Sigmoid colon (tissue), 6 donors: ENCODE measurements at regions not wholly inside any gene's neighbourhood (a gene's known extent, or its start where the extent isn't known, plus 50 kb on each side); places are given as distances from the start of the nearest gene placed in this dataset.

Experiments
- DNase-seq: peaks from one replicate; pipeline ENCODE4 v3.0.0-alpha.2; 2019
- H3K27ac ChIP-seq, 4 donors: fragments of 200-600 bp; sonication (generic); one replicate each; pipeline ENCODE4 v1.5.1; 2016 to 2019; ENCODE audit warnings: mild to moderate bottlenecking in 1 of 4
- H3K27me3 ChIP-seq, 3 donors: fragments of 200-600 bp; sonication (generic); one replicate each; pipeline ENCODE4 v1.5.1; 2019; ENCODE audit warnings: mild to moderate bottlenecking in 1 of 3
- H3K36me3 ChIP-seq, 4 donors: fragments of 200-600 bp; sonication (generic); one replicate each; pipeline ENCODE4 v1.5.1; 2016 to 2019
- H3K4me1 ChIP-seq, 4 donors: fragments of 200-600 bp; sonication (generic); one replicate each; pipeline ENCODE4 v1.5.1; 2017 to 2019
- H3K4me3 ChIP-seq, 4 donors: fragments of 200-600 bp; sonication (generic); one replicate each; pipeline ENCODE4 v1.5.1; 2017 to 2019; ENCODE audit warnings: mild to moderate bottlenecking in 2 of 4, moderate library complexity in 1 of 4
- H3K9me3 ChIP-seq, 4 donors: fragments of 200-600 bp in 3 of 4; sonication (generic) in 3 of 4; one replicate each; pipeline versions ENCODE4 v1.5.1 to v1.6.1; 2013 to 2019
- EP300 ChIP-seq, 4 donors: sonication (generic); formaldehyde crosslinking; IDR thresholded peaks; one replicate each; pipeline ENCODE4 v1.6.1; 2017; ENCODE audit warnings: antibody characterized with exemption in 4 of 4
- POLR2A ChIP-seq, 2 donors: fragments of 450-650 bp; IDR thresholded peaks; one replicate each; pipeline ENCODE4 v1.6.1; 2016; ENCODE audit warnings: antibody characterized with exemption in 2 of 2, mild to moderate bottlenecking in 2 of 2, moderate library complexity in 2 of 2
- POLR2AphosphoS5 ChIP-seq, 4 donors: sonication (generic); formaldehyde crosslinking; IDR thresholded peaks; one replicate each; pipeline ENCODE4 v1.6.1; 2017; ENCODE audit warnings: antibody characterized with exemption in 4 of 4
- WGBS, 2 donors: extraction: QIAGEN DNeasy Blood & Tissue Kit; methylation state at CpG; one replicate each; pipeline ENCODE4 v1.1.7; 2013; 5-methylcytosine and 5-hydroxymethylcytosine counted together
- intact Hi-C: fragments of 100-400 bp; cut with DNase I; formaldehyde crosslinking; loops from one replicate; pipeline ENCODE4 v1.15.1; 2023
- TF ChIP-seq, protein P1 (sequence below), 4 experiments: fragments of 450-650 bp in 3 of 4; fragments of 200-600 bp in 1 of 4; IDR thresholded peaks; one replicate each; pipeline ENCODE4 v1.5.1; 2016 to 2019; ENCODE audit warnings: antibody characterized with exemption in 4 of 4, mild to moderate bottlenecking in 3 of 4, moderate library complexity in 2 of 4
- donor health status: healthy with polysubstance abuse.
- donor health status: healthy.

DNA sequence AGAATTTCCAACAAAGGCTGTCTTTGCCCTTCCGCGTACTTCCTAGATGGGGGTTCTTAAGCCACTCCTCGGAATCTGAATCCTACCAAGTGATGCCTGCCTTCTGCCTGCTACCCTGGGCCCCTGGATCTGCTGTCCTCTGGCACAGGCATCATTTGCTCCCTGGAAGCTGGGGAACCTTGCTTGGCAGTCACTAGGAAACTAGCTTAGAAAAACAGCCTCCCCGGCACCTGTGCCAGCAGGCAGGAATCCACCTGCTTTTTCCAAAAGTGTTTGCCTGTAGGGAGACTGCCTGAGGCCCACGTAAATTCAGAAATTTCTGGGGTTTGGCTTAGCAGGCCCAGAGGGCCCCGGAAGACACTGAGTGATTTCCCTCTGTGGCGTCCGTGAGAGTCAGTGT, 442.4 kb downstream of the TSHZ3 start:
- no peaks in the 10 kb centered on the region for H3K9me3 ChIP-seq
- H3K4me1 ChIP-seq = no peaks in the 10 kb centered on the region
- no peaks in the 10 kb centered on the region for H3K27me3 ChIP-seq
- intact Hi-C loops = no loop called here
- WGBS, 2 donors = 91 to 93% methylated on average over 8 of the region's 8 CpGs
- no peak for DNase-seq
- TF ChIP-seq, protein P1, sequence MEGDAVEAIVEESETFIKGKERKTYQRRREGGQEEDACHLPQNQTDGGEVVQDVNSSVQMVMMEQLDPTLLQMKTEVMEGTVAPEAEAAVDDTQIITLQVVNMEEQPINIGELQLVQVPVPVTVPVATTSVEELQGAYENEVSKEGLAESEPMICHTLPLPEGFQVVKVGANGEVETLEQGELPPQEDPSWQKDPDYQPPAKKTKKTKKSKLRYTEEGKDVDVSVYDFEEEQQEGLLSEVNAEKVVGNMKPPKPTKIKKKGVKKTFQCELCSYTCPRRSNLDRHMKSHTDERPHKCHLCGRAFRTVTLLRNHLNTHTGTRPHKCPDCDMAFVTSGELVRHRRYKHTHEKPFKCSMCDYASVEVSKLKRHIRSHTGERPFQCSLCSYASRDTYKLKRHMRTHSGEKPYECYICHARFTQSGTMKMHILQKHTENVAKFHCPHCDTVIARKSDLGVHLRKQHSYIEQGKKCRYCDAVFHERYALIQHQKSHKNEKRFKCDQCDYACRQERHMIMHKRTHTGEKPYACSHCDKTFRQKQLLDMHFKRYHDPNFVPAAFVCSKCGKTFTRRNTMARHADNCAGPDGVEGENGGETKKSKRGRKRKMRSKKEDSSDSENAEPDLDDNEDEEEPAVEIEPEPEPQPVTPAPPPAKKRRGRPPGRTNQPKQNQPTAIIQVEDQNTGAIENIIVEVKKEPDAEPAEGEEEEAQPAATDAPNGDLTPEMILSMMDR (IDR thresholded peaks at IDR 0.05) = no peak
- TF ChIP-seq POLR2A (IDR thresholded peaks at IDR 0.05) (no peak), POLR2AphosphoS5 (IDR thresholded peaks at IDR 0.05) (no peak), EP300 (IDR thresholded peaks at IDR 0.05) (no peak)
- no peak overlapping the region for H3K4me3 ChIP-seq
- H3K36me3 ChIP-seq = no peaks in the 10 kb centered on the region
- no peak overlapping the region for H3K27ac ChIP-seq

DNA sequence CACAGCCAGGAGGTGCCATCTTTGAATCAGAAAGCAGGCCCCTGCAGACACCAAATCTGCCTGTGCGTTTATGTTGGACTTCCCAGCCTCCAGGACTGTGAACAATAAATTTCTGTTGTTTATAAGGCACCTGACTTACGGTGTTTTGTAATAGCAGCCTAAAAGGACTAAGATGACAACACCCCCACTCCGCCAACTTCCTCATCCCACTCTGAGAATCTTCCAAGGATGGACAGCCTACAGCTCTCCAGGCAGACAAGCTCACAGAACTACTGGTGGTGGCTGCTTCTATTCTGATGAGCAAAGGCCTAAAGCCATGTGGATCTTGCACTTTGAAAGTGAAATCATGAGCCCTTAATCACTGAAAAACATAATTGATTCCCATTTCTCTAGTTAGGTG, 449.2 kb downstream of the TSHZ3 start:
- intact Hi-C loops = no loop called here
- no peak overlapping the region for H3K27ac ChIP-seq
- no peak overlapping the region for H3K4me3 ChIP-seq
- DNase-seq = no peak
- TF ChIP-seq EP300 (IDR thresholded peaks at IDR 0.05) (no peak), POLR2AphosphoS5 (IDR thresholded peaks at IDR 0.05) (no peak), POLR2A (IDR thresholded peaks at IDR 0.05) (no peak)
- TF ChIP-seq, protein P1 (IDR thresholded peaks at IDR 0.05) = no peak
- H3K9me3 ChIP-seq = no peaks in the 10 kb centered on the region
- H3K27me3 ChIP-seq = no peaks in the 10 kb centered on the region
- peaks cover 0 to 4% (median 0%) of the 10 kb centered on the region in 4 donors for H3K4me1 ChIP-seq
- WGBS, 2 donors = 91 to 92% methylated on average over 3 of the region's 3 CpGs
- H3K36me3 ChIP-seq = no peaks in the 10 kb centered on the region

DNA sequence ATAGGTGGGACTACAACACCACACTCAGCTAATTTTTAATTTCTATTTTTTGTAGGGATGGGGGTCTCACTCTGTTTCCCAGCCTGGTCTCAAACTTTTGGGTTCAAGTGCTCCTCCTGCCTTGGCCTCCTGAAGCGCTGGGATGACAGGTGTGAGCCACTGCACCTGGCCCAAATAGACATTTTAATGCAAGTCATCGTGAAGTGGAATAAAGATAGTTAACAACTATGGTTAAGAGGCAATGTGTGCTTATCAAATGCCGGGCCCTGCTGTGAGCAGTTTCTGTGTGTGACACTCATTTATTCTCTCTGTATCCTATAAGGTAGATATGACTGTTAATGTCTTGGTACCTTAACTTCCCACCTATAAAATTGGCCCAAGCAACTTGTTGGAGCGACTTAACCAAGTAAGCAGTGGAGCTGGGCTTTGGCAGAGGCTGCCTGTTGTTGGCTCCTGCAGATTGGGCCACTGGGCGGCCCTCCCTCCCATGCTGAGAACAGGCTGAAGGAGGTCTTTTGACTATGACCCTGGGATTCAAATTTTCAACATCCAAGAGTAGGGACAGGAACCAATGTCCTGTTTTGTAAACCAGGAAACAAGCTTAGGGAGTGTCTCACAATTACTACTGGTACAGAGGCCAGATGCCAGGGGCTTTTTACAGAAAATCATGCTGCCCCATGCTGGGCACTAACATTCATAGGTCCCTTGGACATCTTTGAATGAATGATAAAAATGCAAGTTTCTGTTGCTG, 450.7 kb downstream of the TSHZ3 start:
- no peak overlapping the region for H3K4me3 ChIP-seq
- no peak overlapping the region for H3K27ac ChIP-seq
- H3K27me3 ChIP-seq = no peaks in the 10 kb centered on the region
- TF ChIP-seq, protein P1 (IDR thresholded peaks at IDR 0.05) = no peak
- TF ChIP-seq POLR2AphosphoS5 (IDR thresholded peaks at IDR 0.05) (no peak), EP300 (IDR thresholded peaks at IDR 0.05) (no peak), POLR2A (IDR thresholded peaks at IDR 0.05) (no peak)
- DNase-seq = no peak
- intact Hi-C loops = no loop called here
- 75 to 87% methylated on average over 5 of the region's 5 CpGs for WGBS, 2 donors
- no peaks in the 10 kb centered on the region for H3K9me3 ChIP-seq
- no peaks in the 10 kb centered on the region for H3K36me3 ChIP-seq
- peaks cover 0 to 4% (median 0%) of the 10 kb centered on the region in 4 donors for H3K4me1 ChIP-seq

DNA sequence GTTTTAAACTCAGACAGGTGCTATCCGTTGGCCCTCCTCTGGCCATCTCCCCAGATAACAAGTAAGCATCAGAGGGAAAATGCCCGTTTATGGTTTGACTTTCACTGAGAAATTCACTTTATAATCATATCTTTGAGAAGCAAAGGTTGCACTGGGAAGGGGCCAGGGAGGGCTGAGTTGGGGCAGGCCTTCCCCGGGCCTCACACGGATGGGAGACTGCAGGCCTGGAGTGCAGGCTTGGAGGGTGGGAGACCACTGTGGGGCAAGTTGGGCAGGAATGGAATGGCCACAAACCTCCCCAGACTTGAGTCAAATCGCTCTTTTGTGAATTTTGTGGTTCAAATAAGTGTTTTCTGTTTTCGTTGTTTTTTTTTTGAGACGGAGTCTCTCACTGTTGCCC, 451.7 kb downstream of the TSHZ3 start:
- H3K4me1 ChIP-seq = peaks cover 0 to 4% (median 0%) of the 10 kb centered on the region in 4 donors
- H3K36me3 ChIP-seq = no peaks in the 10 kb centered on the region
- no peaks in the 10 kb centered on the region for H3K27me3 ChIP-seq
- no peak for DNase-seq
- 88 to 92% methylated on average over 7 of the region's 7 CpGs for WGBS, 2 donors
- no peak overlapping the region for H3K4me3 ChIP-seq
- H3K9me3 ChIP-seq = no peaks in the 10 kb centered on the region
- intact Hi-C loops = no loop called here
- no peak for TF ChIP-seq POLR2A (IDR thresholded peaks at IDR 0.05)
- TF ChIP-seq, protein P1 (IDR thresholded peaks at IDR 0.05) = no peak
- TF ChIP-seq EP300 (IDR thresholded peaks at IDR 0.05) = no peak
- TF ChIP-seq POLR2AphosphoS5 (IDR thresholded peaks at IDR 0.05) = no peak
- H3K27ac ChIP-seq = no peak overlapping the region

DNA sequence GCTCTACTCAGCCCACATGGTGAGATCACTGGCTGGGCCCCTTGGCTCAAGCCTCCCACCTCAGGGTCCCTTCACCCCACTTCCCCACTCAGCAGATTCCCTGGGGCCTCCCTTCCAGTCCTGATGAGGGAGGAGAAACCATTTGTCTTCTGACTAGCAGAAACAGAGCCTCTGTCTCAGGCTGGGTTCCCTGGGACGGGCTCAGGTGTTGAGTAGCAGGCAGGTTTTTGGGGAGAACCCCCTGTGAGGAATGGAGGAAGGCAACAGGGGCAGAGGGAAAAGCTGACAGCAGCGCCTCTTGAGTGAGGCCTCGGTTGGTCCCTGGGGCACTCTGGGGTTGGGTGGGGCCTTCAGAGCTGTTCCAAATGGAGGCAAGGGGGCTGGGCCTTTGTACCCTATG, 452.2 kb downstream of the TSHZ3 start:
- Histone ChIP-seq H3K9me3 (no peaks in the 10 kb centered on the region), H3K27me3 (no peaks in the 10 kb centered on the region), H3K4me3 (no peak overlapping the region), H3K4me1 (peaks cover 0 to 4% (median 0%) of the 10 kb centered on the region in 4 donors), H3K27ac (no peak overlapping the region), H3K36me3 (no peaks in the 10 kb centered on the region)
- DNase-seq = no peak
- intact Hi-C loops = no loop called here
- no peak for TF ChIP-seq EP300 (IDR thresholded peaks at IDR 0.05)
- no peak for TF ChIP-seq POLR2A (IDR thresholded peaks at IDR 0.05)
- TF ChIP-seq POLR2AphosphoS5 (IDR thresholded peaks at IDR 0.05) = no peak
- TF ChIP-seq, protein P1 (IDR thresholded peaks at IDR 0.05) = no peak
- WGBS, 2 donors = 88 to 93% methylated on average over 3 of the region's 3 CpGs
